Activated CD8-positive, alpha-beta memory T cell treated with anti-CD3 and anti-CD28 coated beads, Interleukin-2, amount 10 ng/mL, durations not matched to agents 7 days and 5 days (primary cell): ENCODE measurements at regions not wholly inside any gene's neighbourhood (a gene's known extent, or its start where the extent isn't known, plus 50 kb on each side); places are given as distances from the start of the nearest gene placed in this dataset.
"Not testable (repeated sequence)": the region's sequence is repeated elsewhere in the genome, so short reads cannot be mapped to it uniquely, and the experiment has no call there.

Source experiments
- ATAC-seq: fragments of 150-1000 bp; cut with Tn5 transposase; one replicate; pipeline ENCODE4 v1.10.0; 2021; ENCODE audit warnings: moderate library complexity
- CTCF ChIA-PET: fragments of 350-600 bp; sonication (Branson Sonifier 250); formaldehyde crosslinking; loops from one replicate; lab custom pipeline; 2021; ENCODE audit warnings: antibody characterized with exemption; lab: Charles Lee
- DNase-seq: peaks from one replicate; pipeline ENCODE4 v3.0.0-alpha.2; 2020
- H3K27ac Mint-ChIP-seq: one replicate; pipeline ENCODE4 v1.8.0; 2021; ENCODE audit warnings: mild to moderate bottlenecking, mixed read lengths
- H3K27me3 Mint-ChIP-seq: one replicate; pipeline ENCODE4 v1.8.0; 2021; ENCODE audit warnings: mixed read lengths
- H3K36me3 Mint-ChIP-seq: one replicate; pipeline ENCODE4 v1.8.0; 2021; ENCODE audit warnings: mild to moderate bottlenecking, mixed read lengths
- H3K4me1 Mint-ChIP-seq: one replicate; pipeline ENCODE4 v1.8.0; 2021; ENCODE audit warnings: mixed read lengths
- H3K4me3 Mint-ChIP-seq: one replicate; pipeline ENCODE4 v1.8.0; 2021; ENCODE audit warnings: mild to moderate bottlenecking, moderate library complexity, mixed read lengths
- H3K9me3 Mint-ChIP-seq: one replicate; pipeline ENCODE4 v1.8.0; 2022; ENCODE audit warnings: low read depth, mixed read lengths

GRCh38 chr6:48630511-48630910 lies 519.5 kb upstream of the PTCHD4 start:
- Mint-ChIP-seq H3K4me3 (no peak overlapping the region), H3K36me3 (no peaks in the 10 kb centered on the region), H3K27ac (no peak overlapping the region), H3K4me1 (no peaks in the 10 kb centered on the region), H3K27me3 (no peaks in the 10 kb centered on the region), H3K9me3 (no peaks in the 10 kb centered on the region)
- ATAC-seq (no peak), DNase-seq (no peak)
- CTCF ChIA-PET, result no interaction called here

- no peak for ATAC-seq
- no peaks in the 10 kb centered on the region for H3K36me3 Mint-ChIP-seq
These were observed 517.3 kb upstream of the PTCHD4 start for GRCh38 chr6:48628316-48628715.

GRCh38 chr6:48626421-48626820 lies 515.4 kb upstream of the PTCHD4 start:
- Mint-ChIP-seq H3K4me1 (no peaks in the 10 kb centered on the region), H3K9me3 (no peaks in the 10 kb centered on the region), H3K27ac (no peak overlapping the region), H3K4me3 (no peak overlapping the region), H3K27me3 (no peaks in the 10 kb centered on the region), H3K36me3 (no peaks in the 10 kb centered on the region)
- DNase-seq, result no peak
- CTCF ChIA-PET, result no interaction called here
- no peak for ATAC-seq

More at GRCh38 chr6:48628316-48628715, 517.3 kb upstream of the PTCHD4 start:
- DNase-seq, result no peak
- no peaks in the 10 kb centered on the region for H3K4me1 Mint-ChIP-seq
- H3K27ac Mint-ChIP-seq, result no peak overlapping the region
- H3K9me3 Mint-ChIP-seq, result no peaks in the 10 kb centered on the region
- CTCF ChIA-PET, result no interaction called here
- H3K4me3 Mint-ChIP-seq, result no peak overlapping the region
- H3K27me3 Mint-ChIP-seq, result no peaks in the 10 kb centered on the region

- Mint-ChIP-seq H3K4me3 (no peak overlapping the region), H3K9me3 (no peaks in the 10 kb centered on the region), H3K4me1 (no peaks in the 10 kb centered on the region), H3K36me3 (no peaks in the 10 kb centered on the region), H3K27me3 (no peaks in the 10 kb centered on the region), H3K27ac (no peak overlapping the region)
- DNase-seq, result no peak
- no peak for ATAC-seq
- CTCF ChIA-PET, result no interaction called here
These were observed 513.6 kb upstream of the PTCHD4 start for GRCh38 chr6:48624631-48625030.

- H3K9me3 Mint-ChIP-seq, result peaks cover 3% of the 10 kb centered on the region
- H3K4me1 Mint-ChIP-seq, result no peaks in the 10 kb centered on the region
- H3K27me3 Mint-ChIP-seq, result no peaks in the 10 kb centered on the region
- DNase-seq (no peak), ATAC-seq (no peak)
- no peaks in the 10 kb centered on the region for H3K36me3 Mint-ChIP-seq
- no peak overlapping the region for H3K4me3 Mint-ChIP-seq
- H3K27ac Mint-ChIP-seq, result no peak overlapping the region
- CTCF ChIA-PET, result no interaction called here
These were observed 508.8 kb upstream of the PTCHD4 start for GRCh38 chr6:48619771-48620170.

GRCh38 chr6:48615041-48615440 lies 504.0 kb upstream of the PTCHD4 start:
- no peak overlapping the region for H3K27ac Mint-ChIP-seq
- no peak overlapping the region for H3K4me3 Mint-ChIP-seq
- H3K9me3 Mint-ChIP-seq, result peaks cover 7% of the 10 kb centered on the region
- CTCF ChIA-PET, result no interaction called here
- no peak for ATAC-seq
- no peaks in the 10 kb centered on the region for H3K4me1 Mint-ChIP-seq
- H3K36me3 Mint-ChIP-seq, result no peaks in the 10 kb centered on the region
- no peak for DNase-seq
- no peaks in the 10 kb centered on the region for H3K27me3 Mint-ChIP-seq

- DNase-seq (no peak), ATAC-seq (no peak)
- H3K4me3 Mint-ChIP-seq, result no peak overlapping the region
- no peaks in the 10 kb centered on the region for H3K4me1 Mint-ChIP-seq
- CTCF ChIA-PET, result no interaction called here
- no peaks in the 10 kb centered on the region for H3K36me3 Mint-ChIP-seq
- peaks cover 7% of the 10 kb centered on the region for H3K9me3 Mint-ChIP-seq
- H3K27ac Mint-ChIP-seq, result no peak overlapping the region
- H3K27me3 Mint-ChIP-seq, result no peaks in the 10 kb centered on the region
These were observed 503.3 kb upstream of the PTCHD4 start for GRCh38 chr6:48614326-48614725.

- DNase-seq (no peak), ATAC-seq (no peak)
- CTCF ChIA-PET, result no interaction called here
- H3K4me3 Mint-ChIP-seq, result no peak overlapping the region
- H3K36me3 Mint-ChIP-seq, result no peaks in the 10 kb centered on the region
- H3K4me1 Mint-ChIP-seq, result no peaks in the 10 kb centered on the region
- no peaks in the 10 kb centered on the region for H3K27me3 Mint-ChIP-seq
- H3K27ac Mint-ChIP-seq, result no peak overlapping the region
- H3K9me3 Mint-ChIP-seq, result peaks cover 9% of the 10 kb centered on the region
These were observed 502.4 kb upstream of the PTCHD4 start for GRCh38 chr6:48613231-48613949.

GRCh38 chr6:48611332-48611731 lies 500.3 kb upstream of the PTCHD4 start:
- Mint-ChIP-seq H3K4me1 (no peaks in the 10 kb centered on the region), H3K36me3 (no peaks in the 10 kb centered on the region), H3K4me3 (no peak overlapping the region), H3K27ac (no peak overlapping the region), H3K27me3 (no peaks in the 10 kb centered on the region), H3K9me3 (peaks cover 5% of the 10 kb centered on the region)
- CTCF ChIA-PET, result no interaction called here
- ATAC-seq, result no peak
- DNase-seq, result no peak

- CTCF ChIA-PET, result no interaction called here
These were observed 499.8 kb upstream of the PTCHD4 start for GRCh38 chr6:48610846-48611245.

GRCh38 chr6:48606618-48607017 lies 495.6 kb upstream of the PTCHD4 start:
- no peak for ATAC-seq
- CTCF ChIA-PET, result no interaction called here
- H3K9me3 Mint-ChIP-seq, result peaks cover 8% of the 10 kb centered on the region
- no peak overlapping the region for H3K27ac Mint-ChIP-seq
- no peak for DNase-seq
- H3K36me3 Mint-ChIP-seq, result no peaks in the 10 kb centered on the region
- no peaks in the 10 kb centered on the region for H3K4me1 Mint-ChIP-seq
- H3K27me3 Mint-ChIP-seq, result no peaks in the 10 kb centered on the region
- no peak overlapping the region for H3K4me3 Mint-ChIP-seq

More at GRCh38 chr6:48610846-48611245, 499.8 kb upstream of the PTCHD4 start:
- Mint-ChIP-seq H3K36me3 (no peaks in the 10 kb centered on the region), H3K9me3 (peaks cover 5% of the 10 kb centered on the region), H3K27ac (no peak overlapping the region), H3K27me3 (no peaks in the 10 kb centered on the region), H3K4me1 (no peaks in the 10 kb centered on the region), H3K4me3 (no peak overlapping the region)
- DNase-seq (no peak), ATAC-seq (no peak)

GRCh38 chr6:48597951-48598350 lies 487.0 kb upstream of the PTCHD4 start:
- Mint-ChIP-seq H3K27ac (no peak overlapping the region), H3K27me3 (no peaks in the 10 kb centered on the region), H3K4me3 (no peak overlapping the region), H3K9me3 (peaks cover 8% of the 10 kb centered on the region), H3K36me3 (no peaks in the 10 kb centered on the region), H3K4me1 (no peaks in the 10 kb centered on the region)
- CTCF ChIA-PET, result no interaction called here
- no peak for DNase-seq
- ATAC-seq, result no peak

- Mint-ChIP-seq H3K36me3 (no peaks in the 10 kb centered on the region), H3K4me1 (no peaks in the 10 kb centered on the region), H3K27me3 (no peaks in the 10 kb centered on the region), H3K27ac (no peak overlapping the region), H3K9me3 (peaks cover 3% of the 10 kb centered on the region), H3K4me3 (no peak overlapping the region)
- ATAC-seq (no peak), DNase-seq (no peak)
- CTCF ChIA-PET, result no interaction called here
These were observed 485.8 kb upstream of the PTCHD4 start for GRCh38 chr6:48596830-48597229.

GRCh38 chr6:48591158-48591557 lies 480.2 kb upstream of the PTCHD4 start:
- H3K27ac Mint-ChIP-seq, CTCF ChIA-PET, DNase-seq, H3K36me3 Mint-ChIP-seq, H3K4me3 Mint-ChIP-seq, ATAC-seq, H3K4me1 Mint-ChIP-seq, H3K9me3 Mint-ChIP-seq, H3K27me3 Mint-ChIP-seq: not testable (repeated sequence)
